ENCODE measurements at regions not wholly inside any gene's neighbourhood (a gene's known extent, or its start where the extent isn't known, plus 50 kb on each side); places are given as distances from the start of the nearest gene placed in this dataset.
A peak's percentile ranks its signal among the peaks of the same experiment; 100 is the strongest.

DNA sequence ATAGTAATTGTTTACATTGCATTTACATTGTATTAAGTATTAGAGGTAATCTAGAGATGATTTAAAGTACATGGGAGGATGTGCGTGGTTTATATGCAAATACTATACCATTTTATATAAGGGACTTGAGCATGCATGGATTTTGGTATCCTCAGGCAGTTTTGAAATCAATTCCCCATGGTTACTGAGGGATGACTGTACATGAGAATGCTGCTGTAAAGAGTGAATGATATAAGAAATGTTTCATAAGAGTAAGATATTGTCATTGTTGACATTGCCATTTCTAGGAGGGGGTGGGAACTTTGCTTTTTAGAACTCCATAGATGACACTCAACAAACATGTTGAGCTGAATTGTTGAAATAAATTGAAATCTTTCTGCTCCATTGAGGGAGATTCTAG lies 185.0 kb downstream of the SEMA6A start:
- no peak for DNase-seq

- DNase-seq: no peak
Measured at GRCh38 chr5:116388564-116389258, 185.9 kb downstream of the SEMA6A start.

- no peak for DNase-seq
Measured at GRCh38 chr5:116387738-116388137, 186.9 kb downstream of the SEMA6A start.

DNA sequence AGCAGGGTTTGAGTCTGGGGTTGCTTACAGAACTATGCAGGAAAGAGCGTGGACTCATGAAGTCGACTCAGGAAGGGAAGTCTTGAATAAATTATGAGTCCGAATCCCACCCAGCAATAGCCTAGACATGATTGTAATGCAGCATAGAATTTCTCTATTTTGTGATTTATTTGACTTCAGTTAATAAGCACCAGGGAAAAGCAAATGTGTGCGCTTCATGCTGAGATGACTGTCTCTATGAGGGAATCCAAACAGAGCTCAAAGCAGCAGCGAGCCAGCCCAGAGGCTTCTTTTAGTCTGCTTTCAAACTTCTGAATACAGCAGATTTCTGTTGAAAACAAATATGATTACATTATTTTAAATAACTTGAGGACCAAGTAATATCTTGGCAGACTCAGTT lies 188.0 kb downstream of the SEMA6A start:
- DNase-seq: no peak

- no peak for DNase-seq
Measured at GRCh38 chr5:116382874-116383266, 191.8 kb downstream of the SEMA6A start.

- DNase-seq: no peak
Measured at GRCh38 chr5:116382032-116382873, 192.4 kb downstream of the SEMA6A start.

- no peak for DNase-seq
Measured at GRCh38 chr5:116381201-116381600, 193.4 kb downstream of the SEMA6A start.

- DNase-seq: no peak
Measured at GRCh38 chr5:116380621-116381020, 194.0 kb downstream of the SEMA6A start.

DNA sequence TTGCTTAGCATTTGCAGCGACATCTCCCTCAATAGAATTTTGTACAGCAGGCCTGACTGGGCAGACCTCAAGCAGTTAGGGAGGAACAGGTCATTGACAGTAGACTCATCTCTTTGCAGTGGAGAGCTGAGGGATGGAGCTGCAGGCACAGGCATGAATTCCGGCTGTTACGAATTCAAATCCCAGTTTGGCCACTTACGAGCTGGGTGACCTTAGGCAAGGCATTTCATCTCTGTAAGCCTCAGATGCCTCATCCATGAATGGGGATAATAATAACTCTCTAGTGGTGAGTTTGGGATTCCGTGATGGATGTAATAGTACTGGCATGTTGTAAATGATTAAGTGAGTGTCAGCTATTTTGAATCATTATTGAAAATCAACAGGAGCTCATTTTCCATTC lies 195.3 kb downstream of the SEMA6A start:
- no peak for DNase-seq

DNA sequence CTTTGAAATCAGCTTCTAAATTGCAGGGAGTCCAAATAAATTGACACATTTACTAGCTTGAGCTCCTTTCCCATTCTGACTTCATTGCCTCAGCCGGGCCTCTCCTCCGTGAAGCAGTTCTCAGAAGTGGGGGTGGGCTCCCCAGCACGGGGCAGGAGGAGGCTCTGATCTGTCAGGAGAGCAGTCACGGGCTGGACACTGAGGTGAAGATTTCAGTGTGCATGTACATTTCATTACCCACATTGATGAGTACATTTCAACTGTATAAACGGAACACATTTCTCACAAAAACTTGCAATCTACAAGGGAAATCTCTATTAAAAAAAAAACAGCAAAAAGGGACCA lies 195.9 kb downstream of the SEMA6A start:
- no peak for DNase-seq

- DNase-seq: peak; percentile 97
Measured at GRCh38 chr5:116378007-116378776, 196.4 kb downstream of the SEMA6A start.

DNA sequence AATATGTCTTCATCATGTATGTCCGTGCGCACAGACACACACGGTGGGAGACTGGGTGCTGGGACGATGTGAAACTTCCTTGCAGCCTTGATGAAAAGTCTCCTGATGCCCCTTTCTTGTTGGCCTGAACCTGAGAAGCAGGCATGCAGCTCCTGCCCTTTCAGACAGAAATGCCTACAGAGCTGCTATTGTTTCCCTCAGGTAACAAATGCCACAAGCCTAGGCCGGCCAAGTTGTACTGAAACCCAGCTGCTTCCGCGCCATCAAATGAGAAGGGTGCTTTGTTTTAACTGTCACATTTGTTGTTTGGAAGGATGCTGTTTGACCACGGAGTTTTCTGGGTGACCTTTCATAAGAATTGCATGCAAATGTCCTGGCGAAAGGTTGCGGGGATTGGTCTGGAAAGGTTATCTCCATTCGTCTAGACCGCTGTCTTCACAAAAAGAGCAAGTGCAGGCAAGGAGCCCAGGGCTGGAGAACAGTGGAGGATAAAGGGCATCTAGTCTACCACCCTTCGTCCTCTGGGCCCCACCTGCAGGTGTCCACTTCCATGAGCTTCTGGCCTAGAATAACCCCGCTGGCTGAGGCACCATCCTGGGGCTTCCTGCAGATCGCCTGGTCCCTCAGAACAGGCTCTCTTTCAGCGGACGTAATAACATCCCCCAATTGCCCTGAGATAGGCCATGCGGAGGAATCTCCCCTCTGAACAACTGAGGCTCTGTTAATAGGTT lies 197.2 kb downstream of the SEMA6A start:
- no peak for DNase-seq

DNA sequence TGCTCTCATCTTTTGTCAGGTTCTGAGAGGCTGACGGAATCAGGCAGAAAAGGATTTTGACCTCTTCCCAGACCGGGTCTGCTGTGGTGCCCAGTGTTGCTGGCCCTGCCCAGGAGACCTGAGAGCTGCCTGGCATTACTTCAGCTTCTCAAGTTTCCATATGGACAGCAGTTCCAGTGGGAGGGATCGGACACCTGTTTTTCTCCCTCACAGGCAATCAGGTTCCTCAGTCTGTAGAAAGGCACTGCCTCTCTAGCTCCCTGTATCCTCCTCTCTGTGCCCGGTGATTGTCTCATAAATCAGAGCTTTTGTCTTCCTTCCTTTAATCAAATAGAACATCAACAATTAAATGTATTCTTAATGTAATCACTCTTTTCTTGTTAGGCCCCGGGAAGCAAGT lies 198.7 kb downstream of the SEMA6A start:
- no peak for DNase-seq

- no peak for DNase-seq
Measured at GRCh38 chr5:116374434-116374852, 200.2 kb downstream of the SEMA6A start.

GRCh38 chr5:116372931-116373597 lies 201.6 kb downstream of the SEMA6A start:
- DNase-seq: no peak

DNA sequence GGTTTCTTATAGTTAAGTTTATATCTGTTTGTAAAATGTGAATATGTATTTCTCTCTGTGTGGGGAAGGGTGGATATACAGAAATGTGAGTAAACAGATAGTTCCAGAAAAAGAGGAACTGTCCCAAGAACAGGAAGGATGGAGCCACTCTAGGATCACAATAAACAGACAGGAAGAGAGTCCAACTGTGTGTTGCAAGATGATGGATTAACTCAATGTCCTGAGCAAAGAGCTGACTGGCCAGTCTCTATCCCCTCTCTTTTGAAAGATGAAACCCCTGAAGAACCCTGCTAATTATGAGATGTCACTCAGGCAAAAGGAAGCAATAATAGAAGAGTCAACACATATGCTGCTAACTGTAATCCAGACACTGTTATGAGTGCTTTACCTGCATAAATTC lies 202.7 kb downstream of the SEMA6A start:
- no peak for DNase-seq

GRCh38 chr5:116371431-116371830 lies 203.2 kb downstream of the SEMA6A start:
- no peak for DNase-seq

- peak; percentile 8 for DNase-seq
Measured at GRCh38 chr5:116370886-116371285, 203.7 kb downstream of the SEMA6A start.

DNA sequence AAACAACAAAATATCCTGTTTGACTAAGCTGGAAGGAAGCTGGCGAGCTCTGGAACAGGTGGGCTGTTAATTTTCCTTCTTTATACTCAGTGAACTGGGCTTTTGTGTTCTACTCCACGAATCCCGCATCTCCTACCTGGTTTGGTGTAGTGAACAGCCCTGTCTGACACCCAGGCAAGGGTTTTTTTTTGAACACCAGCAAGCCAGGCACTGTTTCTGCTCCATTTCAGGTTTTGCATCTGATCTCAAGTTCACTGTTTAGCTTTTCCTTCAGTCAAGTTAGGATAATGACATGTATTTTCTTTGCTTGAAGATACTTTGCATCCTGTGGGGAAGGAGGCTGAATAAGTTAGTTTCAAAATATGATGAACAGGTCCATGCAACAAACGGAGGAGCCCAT lies 204.5 kb downstream of the SEMA6A start:
- DNase-seq: no peak

- DNase-seq: no peak
Measured at GRCh38 chr5:116365006-116365496, 209.6 kb downstream of the SEMA6A start.

DNA sequence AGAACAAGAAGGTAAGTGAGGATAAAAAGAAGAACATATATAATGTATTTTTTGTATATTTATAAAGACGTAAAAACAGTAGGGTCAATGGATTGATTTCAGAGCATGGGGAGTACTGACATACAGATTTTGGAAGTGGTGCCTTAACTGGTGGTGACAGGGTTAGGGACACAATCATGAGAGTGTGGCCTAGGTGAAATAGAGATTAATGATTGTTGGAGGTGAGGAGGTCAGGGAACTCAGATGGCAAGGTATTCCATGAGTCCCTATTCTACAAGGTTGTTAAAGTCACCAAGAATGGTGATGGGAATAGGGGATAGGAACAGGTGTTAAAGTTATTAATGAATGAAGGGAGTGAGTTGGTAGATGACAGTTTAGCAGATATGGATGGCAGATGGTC lies 210.8 kb downstream of the SEMA6A start:
- no peak for DNase-seq

- DNase-seq: no peak
Measured at GRCh38 chr5:116361979-116362577, 212.5 kb downstream of the SEMA6A start.
